ENCODE measurements at regions not wholly inside any gene's neighbourhood (a gene's known extent, or its start where the extent isn't known, plus 50 kb on each side); places are given as distances from the start of the nearest gene placed in this dataset.

DNA sequence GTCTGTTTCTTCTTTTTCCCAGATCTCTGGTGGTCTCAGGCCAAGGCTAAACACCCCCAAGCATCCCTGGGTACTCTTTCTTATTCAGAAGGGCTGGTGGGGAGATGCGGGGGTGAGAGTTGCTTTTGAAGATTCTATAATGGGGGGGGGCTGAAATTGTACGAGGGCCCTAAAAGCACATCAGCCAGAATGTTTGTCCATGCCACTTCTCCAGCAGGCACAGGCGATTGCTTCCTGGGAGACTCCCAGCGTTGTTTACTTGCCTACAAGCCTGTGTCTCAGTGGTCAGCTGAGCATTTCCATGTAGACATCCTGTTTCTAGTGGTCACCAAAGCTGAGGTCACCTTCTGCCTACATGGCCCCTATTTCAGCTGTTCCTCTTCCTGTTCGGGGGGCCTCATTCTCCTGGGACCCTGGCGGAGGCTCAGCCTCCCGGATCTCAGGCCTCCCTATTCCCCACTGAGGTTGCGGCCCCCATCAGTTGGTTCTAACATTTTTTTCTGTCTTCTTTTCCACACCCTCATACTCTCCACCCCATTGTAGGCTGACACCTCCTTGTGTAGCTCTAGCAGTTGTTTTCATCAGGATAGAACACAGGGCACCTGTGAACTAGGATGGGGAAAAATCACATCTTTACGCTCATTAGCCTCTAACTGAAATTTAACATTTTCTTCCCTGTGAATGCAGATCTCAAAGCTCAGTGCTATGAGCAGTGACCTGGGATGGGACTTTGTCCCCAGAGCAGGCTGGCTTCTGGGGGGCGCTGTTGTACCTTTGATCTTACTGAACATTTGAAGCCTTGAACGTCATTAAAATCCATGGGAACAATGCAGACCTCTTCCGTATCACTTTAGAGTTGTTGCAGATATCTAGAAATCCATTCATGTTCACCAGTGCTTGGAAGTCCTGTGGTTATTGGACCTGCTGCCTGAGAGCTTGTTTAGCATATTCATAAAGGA, 286.5 kb downstream of the GLRX3 start:
- H3K27me3 Mint-ChIP-seq (ENCODE audit: low read depth): no peaks in the 10 kb centered on the region
- ChIA-PET CTCF (no interaction called here), POLR2A (no interaction called here)

GRCh38 chr10:130423455-130424305, 287.5 kb downstream of the GLRX3 start:
- Mint-ChIP-seq H3K4me1 (ENCODE audit: low read depth) (no peaks in the 10 kb centered on the region), H3K4me3 (no peak overlapping the region), H3K27ac (no peak overlapping the region), H3K9me3 (ENCODE audit: insufficient read depth) (no peaks in the 10 kb centered on the region), H3K27me3 (ENCODE audit: low read depth) (no peaks in the 10 kb centered on the region), H3K36me3 (ENCODE audit: low read depth) (no peaks in the 10 kb centered on the region)
- DNase-seq: no peak
- POLR2A ChIA-PET: no interaction called here
- CTCF ChIA-PET: no interaction called here
- ATAC-seq: no peak

More for the DNA sequence above, 286.5 kb downstream of the GLRX3 start:
- Mint-ChIP-seq H3K36me3 (ENCODE audit: low read depth) (no peaks in the 10 kb centered on the region), H3K4me1 (ENCODE audit: low read depth) (no peaks in the 10 kb centered on the region), H3K9me3 (ENCODE audit: insufficient read depth) (no peaks in the 10 kb centered on the region), H3K4me3 (no peak overlapping the region), H3K27ac (no peak overlapping the region)
- ATAC-seq (no peak), DNase-seq (no peak)

- Mint-ChIP-seq H3K27ac (no peak overlapping the region), H3K27me3 (ENCODE audit: low read depth) (no peaks in the 10 kb centered on the region), H3K4me3 (no peak overlapping the region), H3K4me1 (ENCODE audit: low read depth) (no peaks in the 10 kb centered on the region), H3K36me3 (ENCODE audit: low read depth) (no peaks in the 10 kb centered on the region), H3K9me3 (ENCODE audit: insufficient read depth) (no peaks in the 10 kb centered on the region)
- ChIA-PET POLR2A (no interaction called here), CTCF (no interaction called here)
- no peak for DNase-seq
- ATAC-seq: no peak
These were observed 288.2 kb downstream of the GLRX3 start for GRCh38 chr10:130424418-130424817.

DNA sequence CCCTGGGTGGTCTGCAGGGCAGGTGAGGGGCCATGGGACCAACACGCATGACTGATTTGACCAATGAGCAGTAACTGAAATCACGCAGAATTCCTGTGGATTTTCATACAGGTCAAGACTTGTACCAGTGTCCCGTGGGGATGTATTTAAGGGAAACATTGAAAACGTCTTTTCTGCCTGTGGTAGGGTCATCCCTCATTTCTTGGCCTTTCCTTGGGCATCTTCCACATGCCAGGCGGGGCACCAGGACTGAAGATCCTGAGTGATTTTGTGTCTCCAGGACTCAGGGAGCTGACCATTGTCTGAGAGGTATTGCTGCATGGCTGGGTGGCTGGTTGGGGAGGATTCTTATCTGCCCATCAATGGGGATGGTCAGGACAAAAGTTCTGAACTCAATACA, 289.0 kb downstream of the GLRX3 start:
- no peak overlapping the region for H3K27ac Mint-ChIP-seq
- H3K4me1 Mint-ChIP-seq (ENCODE audit: low read depth): no peaks in the 10 kb centered on the region
- no peaks in the 10 kb centered on the region for H3K27me3 Mint-ChIP-seq (ENCODE audit: low read depth)
- no peak overlapping the region for H3K4me3 Mint-ChIP-seq
- DNase-seq (no peak), ATAC-seq (no peak)
- H3K9me3 Mint-ChIP-seq (ENCODE audit: insufficient read depth): no peaks in the 10 kb centered on the region
- ChIA-PET POLR2A (no interaction called here), CTCF (no interaction called here)
- no peaks in the 10 kb centered on the region for H3K36me3 Mint-ChIP-seq (ENCODE audit: low read depth)

DNA sequence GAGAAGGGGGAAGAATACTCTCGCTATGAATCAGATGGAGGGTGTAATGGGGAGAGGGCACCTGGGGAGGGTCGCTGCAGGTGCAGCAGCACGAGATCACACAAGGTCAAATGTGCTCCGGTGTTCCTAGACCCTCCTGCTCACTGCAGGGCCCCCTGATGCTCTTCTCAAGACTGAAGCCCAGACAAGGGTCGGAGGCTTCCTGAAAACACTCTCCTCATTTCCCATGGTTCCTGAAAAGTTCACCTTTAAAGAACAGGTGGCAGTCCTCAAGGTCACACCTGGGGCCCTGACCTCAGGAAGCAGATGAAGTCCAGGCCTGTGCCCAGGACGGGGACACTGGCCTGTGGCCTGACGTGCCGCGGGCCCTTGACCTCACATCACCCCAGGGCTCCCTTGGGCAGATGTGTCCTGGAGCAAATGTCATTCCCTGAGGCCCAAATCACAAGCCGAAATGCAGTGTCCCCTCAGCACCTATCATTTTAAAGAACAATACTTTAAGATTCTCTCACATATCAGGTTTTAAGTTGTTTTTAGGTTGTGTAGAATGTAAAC, 289.8 kb downstream of the GLRX3 start:
- no peak for ATAC-seq
- Mint-ChIP-seq H3K4me3 (no peak overlapping the region), H3K4me1 (ENCODE audit: low read depth) (no peaks in the 10 kb centered on the region), H3K27ac (no peak overlapping the region), H3K9me3 (ENCODE audit: insufficient read depth) (no peaks in the 10 kb centered on the region), H3K27me3 (ENCODE audit: low read depth) (no peaks in the 10 kb centered on the region), H3K36me3 (ENCODE audit: low read depth) (no peaks in the 10 kb centered on the region)
- POLR2A ChIA-PET: no interaction called here
- CTCF ChIA-PET: no interaction called here
- DNase-seq: no peak

DNA sequence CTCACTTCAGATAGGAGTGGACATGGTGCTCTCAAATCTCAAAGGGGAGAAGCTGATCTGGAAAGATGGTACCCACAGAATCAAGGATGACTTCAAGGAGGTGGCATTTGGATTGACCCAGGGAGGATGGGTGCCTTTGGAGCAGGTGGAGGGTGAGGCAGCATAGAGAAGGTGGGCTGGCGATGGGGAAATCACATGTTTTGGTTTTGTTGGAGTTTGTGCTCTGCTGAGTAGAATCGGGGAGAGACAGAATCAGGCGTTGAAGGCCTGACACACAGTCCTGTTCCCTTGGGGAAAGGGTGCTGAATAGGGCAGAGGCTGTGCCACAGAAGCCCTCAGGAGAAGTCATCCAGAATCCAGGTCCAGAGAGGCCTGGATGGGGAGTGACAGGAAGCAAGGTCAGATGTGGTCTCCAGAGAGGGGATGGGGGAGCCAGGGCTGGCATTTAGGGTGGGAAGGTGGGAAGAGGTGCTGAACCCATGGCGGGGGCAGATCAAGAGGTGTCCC, 291.1 kb downstream of the GLRX3 start:
- H3K4me3 Mint-ChIP-seq: no peak overlapping the region
- H3K9me3 Mint-ChIP-seq (ENCODE audit: insufficient read depth): no peaks in the 10 kb centered on the region
- no peaks in the 10 kb centered on the region for H3K4me1 Mint-ChIP-seq (ENCODE audit: low read depth)
- H3K27ac Mint-ChIP-seq: no peak overlapping the region
- ChIA-PET POLR2A (no interaction called here), CTCF (no interaction called here)
- ATAC-seq (no peak), DNase-seq (no peak)
- no peaks in the 10 kb centered on the region for H3K27me3 Mint-ChIP-seq (ENCODE audit: low read depth)
- no peaks in the 10 kb centered on the region for H3K36me3 Mint-ChIP-seq (ENCODE audit: low read depth)

GRCh38 chr10:130428936-130429335, 292.7 kb downstream of the GLRX3 start:
- ChIA-PET POLR2A (no interaction called here), CTCF (no interaction called here)
- no peak for ATAC-seq
- Mint-ChIP-seq H3K27ac (no peak overlapping the region), H3K27me3 (ENCODE audit: low read depth) (no peaks in the 10 kb centered on the region), H3K9me3 (ENCODE audit: insufficient read depth) (no peaks in the 10 kb centered on the region), H3K36me3 (ENCODE audit: low read depth) (no peaks in the 10 kb centered on the region), H3K4me1 (ENCODE audit: low read depth) (no peaks in the 10 kb centered on the region), H3K4me3 (no peak overlapping the region)
- no peak for DNase-seq

DNA sequence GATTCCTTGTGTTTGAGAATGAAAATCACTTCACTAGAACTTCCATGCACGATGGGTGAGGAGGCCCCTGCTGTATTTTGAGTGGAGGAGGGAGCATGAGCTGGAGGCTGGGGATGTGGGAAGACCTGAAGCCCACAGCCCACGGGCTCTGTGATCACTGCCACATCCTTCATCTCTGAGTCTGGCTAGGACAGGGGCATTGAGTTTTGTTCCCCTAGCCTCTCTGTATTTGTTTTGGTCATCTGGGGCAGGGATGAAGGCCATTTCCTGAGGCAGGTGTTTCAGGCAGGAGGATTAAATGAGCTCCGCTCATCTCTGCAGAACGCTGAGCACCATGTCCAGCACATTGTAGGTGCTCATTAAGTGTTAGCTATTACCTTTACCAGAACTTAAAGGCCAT, 293.6 kb downstream of the GLRX3 start:
- H3K27me3 Mint-ChIP-seq (ENCODE audit: low read depth): no peaks in the 10 kb centered on the region
- H3K36me3 Mint-ChIP-seq (ENCODE audit: low read depth): no peaks in the 10 kb centered on the region
- H3K4me3 Mint-ChIP-seq: no peak overlapping the region
- POLR2A ChIA-PET: no interaction called here
- CTCF ChIA-PET: no interaction called here
- H3K9me3 Mint-ChIP-seq (ENCODE audit: insufficient read depth): no peaks in the 10 kb centered on the region
- no peak overlapping the region for H3K27ac Mint-ChIP-seq
- no peak for ATAC-seq
- H3K4me1 Mint-ChIP-seq (ENCODE audit: low read depth): no peaks in the 10 kb centered on the region
- no peak for DNase-seq

- H3K4me1 Mint-ChIP-seq (ENCODE audit: low read depth): no peaks in the 10 kb centered on the region
- no peaks in the 10 kb centered on the region for H3K9me3 Mint-ChIP-seq (ENCODE audit: insufficient read depth)
- no peaks in the 10 kb centered on the region for H3K27me3 Mint-ChIP-seq (ENCODE audit: low read depth)
- ATAC-seq (no peak), DNase-seq (no peak)
- POLR2A ChIA-PET: no interaction called here
- H3K36me3 Mint-ChIP-seq (ENCODE audit: low read depth): no peaks in the 10 kb centered on the region
- H3K4me3 Mint-ChIP-seq: no peak overlapping the region
- CTCF ChIA-PET: no interaction called here
- H3K27ac Mint-ChIP-seq: no peak overlapping the region
These were observed 294.1 kb downstream of the GLRX3 start for GRCh38 chr10:130430291-130430690.

GRCh38 chr10:130430852-130431704, 294.9 kb downstream of the GLRX3 start:
- H3K4me3 Mint-ChIP-seq: no peak overlapping the region
- H3K27me3 Mint-ChIP-seq (ENCODE audit: low read depth): no peaks in the 10 kb centered on the region
- ATAC-seq (no peak), DNase-seq (no peak)
- H3K36me3 Mint-ChIP-seq (ENCODE audit: low read depth): no peaks in the 10 kb centered on the region
- no peaks in the 10 kb centered on the region for H3K4me1 Mint-ChIP-seq (ENCODE audit: low read depth)
- no peak overlapping the region for H3K27ac Mint-ChIP-seq
- ChIA-PET CTCF (no interaction called here), POLR2A (no interaction called here)
- no peaks in the 10 kb centered on the region for H3K9me3 Mint-ChIP-seq (ENCODE audit: insufficient read depth)

DNA sequence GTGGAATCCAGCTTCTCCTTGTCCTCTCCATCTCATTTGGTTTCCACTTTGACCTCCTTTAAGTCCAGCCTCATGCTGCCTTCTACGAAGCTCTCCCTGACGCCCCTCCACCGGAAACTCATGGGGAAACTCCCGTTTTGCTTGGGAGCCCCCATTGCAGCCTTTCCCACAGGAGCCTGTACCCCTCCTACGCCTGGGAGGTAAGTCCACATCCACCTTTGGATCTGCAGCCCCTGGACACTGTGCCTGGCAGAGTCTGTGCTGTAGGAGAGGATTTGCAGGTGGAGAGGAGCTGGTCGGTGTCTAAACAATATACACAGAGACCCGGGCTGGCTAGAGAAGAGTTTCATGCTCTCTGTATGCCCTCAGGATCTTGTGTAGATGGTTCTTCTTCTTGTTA, 296.1 kb downstream of the GLRX3 start:
- DNase-seq (no peak), ATAC-seq (no peak)
- no peak overlapping the region for H3K4me3 Mint-ChIP-seq
- H3K27me3 Mint-ChIP-seq (ENCODE audit: low read depth): no peaks in the 10 kb centered on the region
- no peak overlapping the region for H3K27ac Mint-ChIP-seq
- H3K9me3 Mint-ChIP-seq (ENCODE audit: insufficient read depth): no peaks in the 10 kb centered on the region
- POLR2A ChIA-PET: no interaction called here
- no peaks in the 10 kb centered on the region for H3K36me3 Mint-ChIP-seq (ENCODE audit: low read depth)
- no peaks in the 10 kb centered on the region for H3K4me1 Mint-ChIP-seq (ENCODE audit: low read depth)
- CTCF ChIA-PET: no interaction called here

All from activated CD8-positive, alpha-beta T cell treated with anti-CD3 and anti-CD28 coated beads, Interleukin-2, amount 10 ng/mL, durations not matched to agents 7 days and 5 days (primary cell).